Amygdala (tissue), 56 donors: ENCODE measurements at regions not wholly inside any gene's neighbourhood (a gene's known extent, or its start where the extent isn't known, plus 50 kb on each side); places are given as distances from the start of the nearest gene placed in this dataset.

Experiments used
- DNase-seq, 56 donors: peaks; one replicate each; lab custom pipeline; 2025; lab: John Stamatoyannopoulos, UW

DNA sequence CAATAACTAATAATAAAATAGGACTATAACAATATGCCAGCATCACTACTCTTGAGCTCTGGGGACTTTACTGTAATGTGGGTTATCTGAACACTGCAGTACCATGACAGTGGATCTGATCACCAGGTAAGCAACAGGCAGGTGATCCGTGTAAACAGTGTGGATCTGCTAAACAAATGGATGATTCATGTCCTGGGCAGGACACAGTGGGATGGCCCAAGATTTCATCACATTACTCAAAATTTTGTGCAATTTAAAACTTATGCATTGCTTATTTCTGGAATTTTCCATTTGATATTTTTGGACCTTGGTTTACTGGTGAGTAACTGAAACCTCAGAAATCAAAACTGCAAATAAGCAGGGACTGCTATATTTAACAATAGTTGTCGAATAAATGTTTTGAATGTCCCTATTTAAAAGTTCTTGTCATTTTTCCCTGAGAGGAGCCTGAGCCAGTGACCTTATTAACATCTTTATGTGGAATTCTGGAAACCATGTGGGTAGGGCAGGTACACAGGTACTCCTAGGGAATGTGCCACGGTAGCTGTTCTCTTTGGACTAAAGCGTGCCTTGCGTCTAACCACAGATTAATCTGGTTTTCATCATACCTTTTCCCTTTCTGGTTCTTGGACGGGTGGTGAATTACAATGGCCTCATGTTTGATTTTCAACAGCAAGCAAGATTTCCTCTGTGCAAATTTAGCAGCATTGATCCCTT, 214.5 kb upstream of the SASH1 start:
- no peak for DNase-seq

GRCh38 chr6:148134592-148134991, 208.0 kb upstream of the SASH1 start:
- no peak for DNase-seq

DNA sequence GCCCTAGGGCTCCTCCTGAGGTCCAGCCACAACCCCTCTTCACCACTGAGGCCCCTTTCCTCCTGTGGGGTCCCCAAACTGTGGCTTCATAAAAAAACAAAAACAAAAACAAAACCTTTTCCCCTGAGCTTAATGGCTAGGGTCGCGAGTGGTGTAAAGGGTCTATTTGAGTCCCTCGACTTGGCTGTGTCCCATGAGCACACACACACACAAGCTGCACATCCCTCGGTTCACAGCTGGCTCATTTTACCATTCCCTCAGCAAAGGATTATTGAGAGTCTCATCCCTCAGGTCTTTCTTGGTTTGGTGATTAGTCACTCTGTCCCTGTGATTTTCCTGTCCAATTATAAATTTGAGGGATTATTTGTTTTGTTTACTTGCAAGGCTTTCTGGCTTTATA, 206.1 kb upstream of the SASH1 start:
- no peak for DNase-seq

DNA sequence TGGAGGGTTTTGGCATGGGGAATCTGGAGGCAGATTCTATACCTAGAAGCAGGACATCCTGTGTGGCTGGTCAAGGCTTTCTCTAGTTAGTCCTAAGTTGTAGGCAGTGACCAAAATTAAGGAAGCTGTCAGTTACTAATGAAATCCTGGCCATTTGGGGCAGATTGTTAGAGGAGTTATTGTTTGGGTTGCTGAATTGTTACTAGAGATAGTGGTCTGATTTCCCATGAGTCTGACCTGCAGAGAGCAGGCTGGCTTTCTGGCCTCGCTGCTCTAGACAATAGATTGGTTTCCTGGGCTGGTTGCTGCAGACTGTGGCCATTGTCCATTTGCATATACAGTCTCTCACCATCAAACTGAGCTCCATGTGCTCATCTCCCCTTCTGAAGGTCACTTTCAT, 205.0 kb upstream of the SASH1 start:
- DNase-seq = no peak

GRCh38 chr6:148138573-148138972, 204.1 kb upstream of the SASH1 start:
- DNase-seq = no peak

DNA sequence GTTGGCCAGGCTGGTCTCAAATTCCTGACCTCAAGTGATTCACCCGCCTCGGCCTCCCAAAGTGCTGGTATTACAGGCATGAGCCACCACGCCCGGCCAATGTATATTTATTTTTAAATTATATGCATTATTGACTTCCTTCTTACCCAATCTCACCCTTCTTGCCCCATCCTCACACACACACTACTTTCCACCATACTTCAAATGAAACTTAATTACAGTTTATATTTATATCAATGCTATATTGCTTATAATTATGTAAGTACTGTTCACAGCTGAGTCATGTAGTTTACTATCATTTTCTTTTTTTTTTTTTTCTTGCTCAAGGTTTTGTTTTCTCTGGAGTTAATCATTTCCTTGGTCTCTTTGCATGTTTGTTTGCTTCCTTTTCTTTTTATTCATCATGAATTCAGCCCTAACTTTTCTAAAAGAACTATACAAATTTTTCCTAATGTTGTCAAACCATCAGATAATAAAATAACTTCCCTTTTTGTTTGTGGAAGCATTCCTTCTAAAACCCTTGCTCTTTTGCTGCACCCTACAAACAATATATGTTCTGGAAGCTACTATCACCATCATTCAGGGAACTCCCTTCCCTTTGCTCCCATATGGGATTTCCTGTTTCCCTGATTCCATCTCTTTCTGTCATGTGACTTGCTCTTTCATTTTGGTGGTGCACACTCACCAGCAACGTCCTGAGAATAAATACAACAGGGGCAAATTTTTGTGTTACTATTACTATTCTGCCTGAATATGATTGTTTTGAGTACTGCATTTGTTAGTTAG, 201.7 kb upstream of the SASH1 start:
- no peak for DNase-seq

DNA sequence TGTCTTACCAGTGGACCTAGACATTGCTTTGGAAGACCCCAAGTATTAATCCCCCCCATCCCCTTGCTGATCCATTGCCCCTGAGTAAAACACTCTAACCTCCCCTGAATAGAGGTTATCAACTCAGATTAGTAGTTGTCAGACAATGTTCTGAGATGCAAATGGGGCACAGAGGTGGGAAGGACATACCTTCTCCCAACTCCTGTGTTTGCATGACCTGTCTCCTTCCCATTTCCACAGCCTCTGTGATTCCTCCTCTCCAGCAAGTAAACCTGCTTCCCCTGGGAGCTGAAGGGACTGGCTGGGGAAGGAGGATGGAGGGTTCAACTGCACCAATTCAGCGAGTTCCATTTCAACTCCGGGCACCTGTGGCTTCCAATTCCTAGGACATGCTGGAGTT, 199.8 kb upstream of the SASH1 start:
- no peak for DNase-seq

DNA sequence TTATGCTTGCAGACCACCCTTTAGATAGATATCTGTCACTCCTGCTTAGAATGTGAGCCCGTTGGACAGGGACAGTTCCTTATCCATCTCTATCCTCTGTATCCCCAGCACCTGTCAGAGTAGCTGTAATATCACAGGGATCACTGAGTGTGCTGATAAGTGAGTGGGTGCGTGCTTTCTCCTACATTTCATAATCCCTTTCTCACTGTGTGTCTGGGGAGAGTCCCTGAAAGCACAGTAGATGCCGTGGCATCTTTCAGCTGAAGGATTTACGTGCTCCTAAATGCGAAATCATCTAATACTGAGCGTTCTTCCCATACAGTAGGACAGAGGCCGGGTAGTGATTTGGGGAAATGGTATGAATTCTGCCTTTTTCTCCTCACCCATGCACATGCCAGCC, 198.9 kb upstream of the SASH1 start:
- DNase-seq = no peak

DNA sequence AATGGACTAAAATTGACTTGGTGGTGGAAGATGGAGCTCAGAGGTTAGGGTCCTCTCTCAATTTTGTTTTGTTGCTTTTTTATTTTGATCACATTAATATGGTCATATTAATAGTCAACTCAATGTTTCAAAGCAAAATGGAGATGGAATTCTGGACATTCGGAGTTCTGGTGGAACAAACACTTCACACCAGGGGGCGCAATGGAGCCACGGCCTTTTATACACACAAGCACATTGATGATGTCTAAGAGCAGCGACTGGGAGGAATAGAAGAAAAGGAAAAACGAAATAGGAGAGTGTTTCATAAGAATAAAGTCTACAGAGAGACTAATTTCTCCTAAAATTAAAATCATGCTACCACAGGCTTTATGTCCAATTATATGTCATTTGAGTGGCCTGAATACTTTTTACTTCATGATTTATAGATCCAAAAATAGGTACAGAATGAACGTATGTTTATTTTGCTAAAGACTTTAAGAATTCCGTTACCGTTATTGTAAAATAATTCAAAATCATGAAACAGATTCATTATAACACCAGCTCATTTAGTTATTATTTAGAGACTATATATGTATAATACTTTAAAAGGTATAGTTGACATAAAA, 197.6 kb upstream of the SASH1 start:
- DNase-seq = peak in 44 of 56 donors; percentile 2 to 84 (median 29)

- DNase-seq = no peak
These were observed 195.7 kb upstream of the SASH1 start for GRCh38 chr6:148146717-148147462.

DNA sequence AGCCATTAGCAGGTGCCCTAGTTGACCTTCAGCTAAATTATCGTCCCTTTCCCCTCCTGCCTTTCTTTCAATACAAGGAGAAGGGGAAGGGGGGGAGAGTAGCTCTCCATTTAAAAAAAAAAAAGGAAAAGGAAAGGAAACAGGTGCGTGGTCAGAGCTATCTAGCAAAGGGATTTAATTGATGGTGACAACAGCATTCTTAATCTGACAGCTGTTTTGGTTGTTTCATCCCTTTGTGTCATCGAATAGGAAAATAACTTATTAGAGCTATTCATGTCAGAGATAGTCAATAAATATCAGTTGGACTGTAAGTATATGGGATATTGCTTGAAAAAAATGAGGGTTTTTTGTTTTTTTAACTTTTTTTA, 195.2 kb upstream of the SASH1 start:
- DNase-seq = no peak

GRCh38 chr6:148151896-148152643, 190.6 kb upstream of the SASH1 start:
- DNase-seq = no peak

GRCh38 chr6:148154668-148155067, 188.0 kb upstream of the SASH1 start:
- DNase-seq = no peak

- DNase-seq = no peak
These were observed 187.3 kb upstream of the SASH1 start for GRCh38 chr6:148155293-148155692.

GRCh38 chr6:148157841-148158240, 184.8 kb upstream of the SASH1 start:
- no peak for DNase-seq

DNA sequence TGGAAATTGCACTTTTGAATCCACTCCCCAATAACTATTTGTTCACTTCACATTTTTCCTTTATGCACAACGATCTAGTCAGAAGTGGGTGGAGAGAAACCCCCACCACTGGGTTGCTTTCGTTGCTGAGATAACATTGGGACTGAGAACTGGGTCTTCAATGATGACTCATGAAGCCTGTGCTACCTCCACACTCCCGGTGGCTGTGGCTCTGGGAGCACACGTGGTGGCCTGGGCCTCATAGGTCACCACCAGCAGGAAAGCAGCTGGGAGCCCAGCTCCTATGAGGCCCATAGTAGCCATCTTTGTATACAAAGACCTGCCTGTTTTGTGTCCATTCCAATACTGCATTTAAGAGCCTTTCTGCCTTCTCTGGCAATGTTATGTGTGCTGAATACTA, 178.0 kb upstream of the SASH1 start:
- no peak for DNase-seq

DNA sequence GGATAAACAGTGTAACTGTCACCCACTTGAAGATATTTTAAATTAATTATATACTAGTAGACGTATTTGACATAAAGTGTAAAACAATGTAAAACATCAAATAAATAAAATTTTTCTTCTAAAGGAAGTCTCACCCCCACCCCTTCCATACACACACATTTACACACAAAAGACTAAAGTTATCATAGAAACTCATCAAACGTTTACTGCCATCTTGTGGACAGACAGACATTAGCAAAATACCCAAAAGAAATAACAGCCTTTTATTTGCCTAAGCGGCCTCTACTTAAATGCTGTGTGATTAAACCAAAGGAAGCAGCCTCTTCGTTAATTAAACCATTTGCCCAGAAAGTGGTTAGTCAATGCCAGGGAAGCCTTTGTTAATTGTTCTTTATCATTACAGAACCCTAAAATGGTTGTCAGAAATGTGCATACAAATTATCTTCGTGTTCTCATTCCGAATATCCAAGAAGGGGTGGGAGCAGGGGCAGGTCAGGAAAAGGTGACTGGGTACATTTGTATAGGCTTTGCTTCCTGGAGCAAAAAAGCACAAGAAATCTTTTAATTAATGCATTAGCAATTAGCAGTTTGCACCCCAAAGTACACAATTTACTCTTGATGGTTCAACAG, 176.2 kb upstream of the SASH1 start:
- DNase-seq = peak in 1 of 56 donors; percentile 64

GRCh38 chr6:148169706-148170105, 172.9 kb upstream of the SASH1 start:
- no peak for DNase-seq

- DNase-seq = no peak
These were observed 172.4 kb upstream of the SASH1 start for GRCh38 chr6:148170286-148170685.

GRCh38 chr6:148173548-148173947, 169.1 kb upstream of the SASH1 start:
- DNase-seq = no peak
